Right lobe of liver (tissue), 4 donors: ENCODE measurements at regions not wholly inside any gene's neighbourhood (a gene's known extent, or its start where the extent isn't known, plus 50 kb on each side); places are given as distances from the start of the nearest gene placed in this dataset.

Source experiments
- POLR2A ChIP-seq: fragments of 450-650 bp; IDR thresholded peaks from one replicate; pipeline ENCODE4 v1.6.1; 2017; ENCODE audit warnings: antibody characterized with exemption, mild to moderate bottlenecking
- TF ChIP-seq, protein P1 (sequence below), 4 donors: fragments of 200-600 bp in 3 of 4; fragments of 450-650 bp in 1 of 4; IDR thresholded peaks; one replicate each; pipeline versions ENCODE4 v1.5.1 to v1.8.0; 2016 to 2022; ENCODE audit warnings: antibody characterized with exemption in 4 of 4, mild to moderate bottlenecking in 2 of 4
- donor health status: DM: no; HTN: no; CAD: no.
- donor health status: DM: no; HTN: no; CAD: no.
- donor health status: DM: no; HTN: yes; CAD: no.

DNA sequence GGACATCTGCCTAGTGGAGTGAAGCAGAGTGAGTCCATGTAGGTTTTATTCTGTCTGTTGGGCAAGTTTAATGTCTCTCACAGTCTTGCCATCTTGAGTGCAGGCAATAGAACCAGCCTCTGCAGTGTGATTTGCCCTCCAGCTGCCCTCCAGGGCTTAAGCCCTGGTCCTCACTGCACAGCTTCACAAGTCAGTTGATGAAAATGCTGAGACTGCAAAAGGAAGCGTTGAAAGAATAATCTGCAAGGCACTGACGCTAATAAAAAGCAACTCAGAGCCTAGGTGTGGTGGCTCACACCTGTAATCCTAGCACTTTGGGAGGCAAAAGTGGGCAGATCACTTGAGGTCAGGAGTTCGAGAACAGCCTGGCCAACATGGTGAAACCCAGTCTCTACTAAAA is 54.1 kb upstream of the PHOX2B start:
- TF ChIP-seq, protein P1, sequence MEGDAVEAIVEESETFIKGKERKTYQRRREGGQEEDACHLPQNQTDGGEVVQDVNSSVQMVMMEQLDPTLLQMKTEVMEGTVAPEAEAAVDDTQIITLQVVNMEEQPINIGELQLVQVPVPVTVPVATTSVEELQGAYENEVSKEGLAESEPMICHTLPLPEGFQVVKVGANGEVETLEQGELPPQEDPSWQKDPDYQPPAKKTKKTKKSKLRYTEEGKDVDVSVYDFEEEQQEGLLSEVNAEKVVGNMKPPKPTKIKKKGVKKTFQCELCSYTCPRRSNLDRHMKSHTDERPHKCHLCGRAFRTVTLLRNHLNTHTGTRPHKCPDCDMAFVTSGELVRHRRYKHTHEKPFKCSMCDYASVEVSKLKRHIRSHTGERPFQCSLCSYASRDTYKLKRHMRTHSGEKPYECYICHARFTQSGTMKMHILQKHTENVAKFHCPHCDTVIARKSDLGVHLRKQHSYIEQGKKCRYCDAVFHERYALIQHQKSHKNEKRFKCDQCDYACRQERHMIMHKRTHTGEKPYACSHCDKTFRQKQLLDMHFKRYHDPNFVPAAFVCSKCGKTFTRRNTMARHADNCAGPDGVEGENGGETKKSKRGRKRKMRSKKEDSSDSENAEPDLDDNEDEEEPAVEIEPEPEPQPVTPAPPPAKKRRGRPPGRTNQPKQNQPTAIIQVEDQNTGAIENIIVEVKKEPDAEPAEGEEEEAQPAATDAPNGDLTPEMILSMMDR (IDR thresholded peaks at IDR 0.05) = no peak
- no peak for TF ChIP-seq POLR2A
